ENCODE measurements at regions not wholly inside any gene's neighbourhood (a gene's known extent, or its start where the extent isn't known, plus 50 kb on each side); places are given as distances from the start of the nearest gene placed in this dataset.
"Not testable (repeated sequence)": the region's sequence is repeated elsewhere in the genome, so short reads cannot be mapped to it uniquely, and the experiment has no call there.

DNA sequence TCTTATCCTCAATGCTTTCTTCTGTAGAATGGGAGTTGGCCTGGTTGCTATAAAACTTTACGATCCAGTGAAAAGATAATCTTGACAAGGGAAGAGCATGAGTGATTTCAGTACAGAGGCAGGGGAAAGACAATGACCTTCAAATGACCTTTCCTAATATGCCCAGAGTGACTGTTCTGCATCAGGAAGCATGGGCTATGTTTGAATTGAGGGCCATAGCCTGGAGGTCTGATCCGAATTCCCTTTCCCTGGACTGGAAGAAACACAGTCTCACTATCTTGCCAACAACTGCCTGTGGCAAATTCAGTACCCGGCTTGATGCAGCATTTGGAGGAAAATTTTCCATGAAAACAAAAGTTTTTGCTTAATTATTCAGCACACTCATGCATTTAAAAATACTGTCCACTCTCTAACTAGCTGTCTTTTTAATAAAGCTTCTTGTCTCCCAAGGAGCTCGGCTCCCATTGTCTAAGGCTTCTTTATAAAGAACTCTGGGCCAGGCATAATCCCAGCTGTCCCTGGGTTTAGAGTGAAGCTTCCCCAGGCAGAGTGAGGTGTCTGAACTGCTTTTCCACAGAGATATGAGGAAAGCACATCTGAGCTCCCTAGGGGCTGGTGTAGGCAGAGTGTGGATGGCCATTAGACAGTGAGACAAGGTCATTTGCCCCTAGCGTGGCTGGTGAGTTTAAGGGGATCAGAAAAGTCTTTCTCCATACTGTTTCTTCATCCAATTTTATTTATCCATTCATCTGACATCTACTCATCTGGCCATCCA is 132.7 kb upstream of the CADM1 start:
- intact Hi-C loops (cut with DNase I) = no loop called here
- Histone ChIP-seq H3K4me1 (no peaks in the 10 kb centered on the region), H3K27me3 (no peaks in the 10 kb centered on the region), H3K4me3 (no peak overlapping the region), H3K27ac (no peak overlapping the region), H3K9me3 (no peaks in the 10 kb centered on the region), H3K36me3 (no peaks in the 10 kb centered on the region)
- TF ChIP-seq, protein P1, sequence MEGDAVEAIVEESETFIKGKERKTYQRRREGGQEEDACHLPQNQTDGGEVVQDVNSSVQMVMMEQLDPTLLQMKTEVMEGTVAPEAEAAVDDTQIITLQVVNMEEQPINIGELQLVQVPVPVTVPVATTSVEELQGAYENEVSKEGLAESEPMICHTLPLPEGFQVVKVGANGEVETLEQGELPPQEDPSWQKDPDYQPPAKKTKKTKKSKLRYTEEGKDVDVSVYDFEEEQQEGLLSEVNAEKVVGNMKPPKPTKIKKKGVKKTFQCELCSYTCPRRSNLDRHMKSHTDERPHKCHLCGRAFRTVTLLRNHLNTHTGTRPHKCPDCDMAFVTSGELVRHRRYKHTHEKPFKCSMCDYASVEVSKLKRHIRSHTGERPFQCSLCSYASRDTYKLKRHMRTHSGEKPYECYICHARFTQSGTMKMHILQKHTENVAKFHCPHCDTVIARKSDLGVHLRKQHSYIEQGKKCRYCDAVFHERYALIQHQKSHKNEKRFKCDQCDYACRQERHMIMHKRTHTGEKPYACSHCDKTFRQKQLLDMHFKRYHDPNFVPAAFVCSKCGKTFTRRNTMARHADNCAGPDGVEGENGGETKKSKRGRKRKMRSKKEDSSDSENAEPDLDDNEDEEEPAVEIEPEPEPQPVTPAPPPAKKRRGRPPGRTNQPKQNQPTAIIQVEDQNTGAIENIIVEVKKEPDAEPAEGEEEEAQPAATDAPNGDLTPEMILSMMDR (IDR thresholded peaks at IDR 0.05) = no peak
- DNase-seq (ENCODE audit: low spot score in 2 of 2) = no peak

GRCh38 chr11:115633977-115634376 is 129.8 kb upstream of the CADM1 start:
- DNase-seq (ENCODE audit: low spot score in 2 of 2); H3K4me1 ChIP-seq; H3K27ac ChIP-seq; intact Hi-C loops (cut with DNase I); H3K4me3 ChIP-seq; H3K27me3 ChIP-seq; H3K36me3 ChIP-seq; H3K9me3 ChIP-seq: not testable (repeated sequence)

- TF ChIP-seq, protein P1 (IDR thresholded peaks at IDR 0.05) = no peak
Measured at GRCh38 chr11:115632061-115632460, 127.8 kb upstream of the CADM1 start.

GRCh38 chr11:115631609-115632008 is 127.4 kb upstream of the CADM1 start:
- Histone ChIP-seq H3K4me1 (no peaks in the 10 kb centered on the region), H3K27ac (no peak overlapping the region), H3K27me3 (no peaks in the 10 kb centered on the region), H3K9me3 (no peaks in the 10 kb centered on the region), H3K36me3 (no peaks in the 10 kb centered on the region), H3K4me3 (no peak overlapping the region)
- TF ChIP-seq, protein P1 (IDR thresholded peaks at IDR 0.05) = no peak
- DNase-seq (ENCODE audit: low spot score in 2 of 2) = no peak
- intact Hi-C loops (cut with DNase I) = no loop called here

More at GRCh38 chr11:115632061-115632460, 127.8 kb upstream of the CADM1 start:
- Histone ChIP-seq H3K4me1 (no peaks in the 10 kb centered on the region), H3K27me3 (no peaks in the 10 kb centered on the region), H3K36me3 (no peaks in the 10 kb centered on the region), H3K4me3 (no peak overlapping the region), H3K9me3 (no peaks in the 10 kb centered on the region), H3K27ac (no peak overlapping the region)
- intact Hi-C loops (cut with DNase I) = no loop called here
- no peak for DNase-seq (ENCODE audit: low spot score in 2 of 2)

- H3K4me1 ChIP-seq = no peaks in the 10 kb centered on the region
- DNase-seq (ENCODE audit: low spot score in 2 of 2) = no peak
- no peak overlapping the region for H3K27ac ChIP-seq
- H3K36me3 ChIP-seq = no peaks in the 10 kb centered on the region
- H3K9me3 ChIP-seq = no peaks in the 10 kb centered on the region
- TF ChIP-seq, protein P1 (IDR thresholded peaks at IDR 0.05) = no peak
- H3K27me3 ChIP-seq = no peaks in the 10 kb centered on the region
- intact Hi-C loops (cut with DNase I) = no loop called here
- no peak overlapping the region for H3K4me3 ChIP-seq
Measured at GRCh38 chr11:115630214-115630613, 126.0 kb upstream of the CADM1 start.

DNA sequence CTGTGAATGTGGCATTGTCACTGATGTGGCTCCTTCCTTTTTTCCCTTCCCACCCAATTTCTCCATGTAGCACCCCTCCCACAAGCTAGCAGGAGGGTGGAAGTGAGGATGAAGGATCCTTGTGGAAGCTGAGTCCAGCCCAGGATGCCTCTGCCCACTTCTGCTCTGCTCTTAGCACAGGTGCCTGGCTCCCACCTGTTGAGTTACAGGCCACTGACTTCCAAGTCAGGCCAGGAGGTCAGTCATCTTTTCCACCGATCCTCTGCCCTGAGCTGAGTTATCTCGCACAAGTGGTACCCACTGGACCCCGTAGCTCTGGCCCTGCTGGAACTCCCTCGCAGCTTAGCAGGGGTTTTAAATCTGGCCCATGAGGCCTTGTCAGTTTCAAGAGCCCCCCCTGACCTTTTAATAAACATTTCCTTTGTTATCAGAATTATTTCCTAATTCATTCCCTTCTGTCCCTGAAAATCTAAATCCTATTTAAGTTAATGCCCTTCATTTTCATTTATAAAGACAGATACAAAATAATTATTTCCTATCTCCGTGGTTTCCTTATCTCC is 125.3 kb upstream of the CADM1 start:
- Histone ChIP-seq H3K4me3 (no peak overlapping the region), H3K27ac (no peak overlapping the region), H3K9me3 (no peaks in the 10 kb centered on the region), H3K4me1 (no peaks in the 10 kb centered on the region), H3K36me3 (no peaks in the 10 kb centered on the region), H3K27me3 (no peaks in the 10 kb centered on the region)
- no peak for DNase-seq (ENCODE audit: low spot score in 2 of 2)
- TF ChIP-seq, protein P1 (IDR thresholded peaks at IDR 0.05) = no peak
- intact Hi-C loops (cut with DNase I) = no loop called here
